Breast epithelium (tissue), 3 donors: ENCODE measurements at regions not wholly inside any gene's neighbourhood (a gene's known extent, or its start where the extent isn't known, plus 50 kb on each side); places are given as distances from the start of the nearest gene placed in this dataset.

Experiments
- POLR2A ChIP-seq: fragments of 450-650 bp; IDR thresholded peaks from one replicate; pipeline ENCODE4 v1.6.1; 2016; ENCODE audit warnings: antibody characterized with exemption, mild to moderate bottlenecking, moderate library complexity
- POLR2AphosphoS5 ChIP-seq, 3 donors: sonication (generic); formaldehyde crosslinking; IDR thresholded peaks; one replicate each; pipeline ENCODE4 v1.6.1; 2017; ENCODE audit warnings: antibody characterized with exemption in 3 of 3
- TF ChIP-seq, protein P1 (sequence below), 3 donors: fragments of 450-650 bp; IDR thresholded peaks; one replicate each; pipeline ENCODE4 v1.5.1; 2016 to 2017; ENCODE audit warnings: antibody characterized with exemption in 3 of 3, mild to moderate bottlenecking in 3 of 3, moderate library complexity in 3 of 3

DNA sequence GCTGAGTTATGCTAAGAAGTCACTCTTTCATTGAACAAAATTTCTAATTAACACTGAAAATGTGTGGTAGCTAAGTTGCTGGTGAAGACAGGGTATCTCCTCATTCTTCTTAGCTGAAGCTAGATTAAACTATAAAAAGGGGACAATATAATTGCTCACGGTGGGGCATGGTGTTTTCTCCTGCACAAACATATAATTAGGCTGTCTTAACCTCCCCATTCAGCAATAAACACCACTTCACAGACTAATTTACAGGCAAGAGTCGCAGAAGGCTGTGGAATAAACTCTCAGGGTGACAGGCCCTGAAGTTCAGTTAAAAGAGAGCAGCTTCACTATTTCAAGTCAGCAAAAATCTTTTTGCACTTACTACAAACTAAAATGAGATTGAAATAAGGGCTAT is 338.9 kb upstream of the NT5E start:
- TF ChIP-seq, protein P1, sequence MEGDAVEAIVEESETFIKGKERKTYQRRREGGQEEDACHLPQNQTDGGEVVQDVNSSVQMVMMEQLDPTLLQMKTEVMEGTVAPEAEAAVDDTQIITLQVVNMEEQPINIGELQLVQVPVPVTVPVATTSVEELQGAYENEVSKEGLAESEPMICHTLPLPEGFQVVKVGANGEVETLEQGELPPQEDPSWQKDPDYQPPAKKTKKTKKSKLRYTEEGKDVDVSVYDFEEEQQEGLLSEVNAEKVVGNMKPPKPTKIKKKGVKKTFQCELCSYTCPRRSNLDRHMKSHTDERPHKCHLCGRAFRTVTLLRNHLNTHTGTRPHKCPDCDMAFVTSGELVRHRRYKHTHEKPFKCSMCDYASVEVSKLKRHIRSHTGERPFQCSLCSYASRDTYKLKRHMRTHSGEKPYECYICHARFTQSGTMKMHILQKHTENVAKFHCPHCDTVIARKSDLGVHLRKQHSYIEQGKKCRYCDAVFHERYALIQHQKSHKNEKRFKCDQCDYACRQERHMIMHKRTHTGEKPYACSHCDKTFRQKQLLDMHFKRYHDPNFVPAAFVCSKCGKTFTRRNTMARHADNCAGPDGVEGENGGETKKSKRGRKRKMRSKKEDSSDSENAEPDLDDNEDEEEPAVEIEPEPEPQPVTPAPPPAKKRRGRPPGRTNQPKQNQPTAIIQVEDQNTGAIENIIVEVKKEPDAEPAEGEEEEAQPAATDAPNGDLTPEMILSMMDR (IDR thresholded peaks at IDR 0.05), result no peak
- TF ChIP-seq POLR2AphosphoS5 (IDR thresholded peaks at IDR 0.05) (no peak), POLR2A (no peak)
